ENCODE measurements at regions not wholly inside any gene's neighbourhood (a gene's known extent, or its start where the extent isn't known, plus 50 kb on each side); places are given as distances from the start of the nearest gene placed in this dataset.

DNA sequence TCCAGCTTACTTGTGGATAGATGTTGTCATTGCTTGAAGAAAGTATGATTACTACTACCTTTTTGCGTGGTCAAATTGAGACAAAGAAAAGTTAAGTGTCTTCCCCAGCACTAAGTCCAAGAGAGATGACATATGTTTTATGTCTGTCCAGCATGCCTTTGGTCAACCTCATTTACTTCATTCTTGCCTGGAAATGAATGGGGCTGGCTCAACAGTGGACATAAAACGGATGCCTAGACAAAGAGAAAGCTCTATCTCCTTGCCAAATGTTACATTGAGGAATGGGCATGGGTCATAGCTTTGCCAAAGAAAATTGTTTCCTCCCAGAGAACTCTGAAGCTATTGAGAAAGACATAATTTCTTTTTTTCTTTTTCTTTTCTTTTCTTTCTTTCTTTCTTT lies 82.4 kb upstream of the PLPPR4 start:
- no peaks in the 10 kb centered on the region for H3K4me1 ChIP-seq (ENCODE audit: control insufficient read depth, extremely low read depth, insufficient read depth, low read length)
- peak; percentile 36 to 72 for DNase-seq (ENCODE audit: low read depth in 2 of 2)
- H3K36me3 ChIP-seq (ENCODE audit: control insufficient read depth, insufficient read depth, low read length), result no peaks in the 10 kb centered on the region
- H3K27ac ChIP-seq (ENCODE audit: insufficient read depth, low read length), result no peak overlapping the region
- no peaks in the 10 kb centered on the region for H3K9me3 ChIP-seq (ENCODE audit: control insufficient read depth, insufficient read depth, low read depth, low read length)
- no peaks in the 10 kb centered on the region for H3K27me3 ChIP-seq (ENCODE audit: control insufficient read depth, insufficient read depth, low read length)
- H4K20me1 ChIP-seq (ENCODE audit: control insufficient read depth, extremely low read depth, insufficient read depth, low read length), result no peaks in the 10 kb centered on the region
- peak overlapping the region; percentile 20 for H2AFZ ChIP-seq (ENCODE audit: low read length)
- no peak overlapping the region for H3K9ac ChIP-seq (ENCODE audit: insufficient read depth, low read length)
- H3K4me2 ChIP-seq (ENCODE audit: extremely low read depth, insufficient read depth, low read length), result no peak overlapping the region
- TF ChIP-seq, protein P1, sequence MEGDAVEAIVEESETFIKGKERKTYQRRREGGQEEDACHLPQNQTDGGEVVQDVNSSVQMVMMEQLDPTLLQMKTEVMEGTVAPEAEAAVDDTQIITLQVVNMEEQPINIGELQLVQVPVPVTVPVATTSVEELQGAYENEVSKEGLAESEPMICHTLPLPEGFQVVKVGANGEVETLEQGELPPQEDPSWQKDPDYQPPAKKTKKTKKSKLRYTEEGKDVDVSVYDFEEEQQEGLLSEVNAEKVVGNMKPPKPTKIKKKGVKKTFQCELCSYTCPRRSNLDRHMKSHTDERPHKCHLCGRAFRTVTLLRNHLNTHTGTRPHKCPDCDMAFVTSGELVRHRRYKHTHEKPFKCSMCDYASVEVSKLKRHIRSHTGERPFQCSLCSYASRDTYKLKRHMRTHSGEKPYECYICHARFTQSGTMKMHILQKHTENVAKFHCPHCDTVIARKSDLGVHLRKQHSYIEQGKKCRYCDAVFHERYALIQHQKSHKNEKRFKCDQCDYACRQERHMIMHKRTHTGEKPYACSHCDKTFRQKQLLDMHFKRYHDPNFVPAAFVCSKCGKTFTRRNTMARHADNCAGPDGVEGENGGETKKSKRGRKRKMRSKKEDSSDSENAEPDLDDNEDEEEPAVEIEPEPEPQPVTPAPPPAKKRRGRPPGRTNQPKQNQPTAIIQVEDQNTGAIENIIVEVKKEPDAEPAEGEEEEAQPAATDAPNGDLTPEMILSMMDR (conservative IDR thresholded peaks at IDR 0.05 in 1 of 2, IDR thresholded peaks at IDR 0.05 in 1 of 2; ENCODE audit: low read depth in 1 of 2, low read length in 2 of 2), result no peak
- TF ChIP-seq EZH2 (IDR thresholded peaks at IDR 0.05; ENCODE audit: low read length, missing control alignments), result no peak
- H3K79me2 ChIP-seq (ENCODE audit: control insufficient read depth, insufficient read depth, low read length), result no peaks in the 10 kb centered on the region
- no peak overlapping the region for H3K4me3 ChIP-seq (replicated peaks in 1 of 4; ENCODE audit: control extremely low read depth in 1 of 4, insufficient read depth in 1 of 4, low read depth in 3 of 4, low read length in 4 of 4)

DNA sequence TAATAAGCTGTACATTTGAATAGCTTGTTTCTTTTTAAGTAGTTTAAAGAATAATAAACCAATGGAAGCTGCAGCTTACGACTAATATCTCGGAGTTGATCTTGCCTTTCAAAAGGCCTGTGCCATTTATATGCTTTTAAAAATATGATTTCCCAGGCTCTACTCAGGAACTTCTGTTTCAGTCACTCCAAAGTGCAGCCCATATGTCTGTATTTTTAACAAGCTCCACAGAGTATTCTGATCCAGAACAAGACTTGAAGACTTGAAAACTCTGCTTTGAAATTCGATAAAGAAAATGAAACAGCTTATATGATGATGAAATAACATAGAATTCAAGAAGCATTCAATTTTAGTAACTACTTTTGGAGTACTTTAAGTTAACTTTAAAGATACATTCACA lies 79.1 kb upstream of the PLPPR4 start:
- Histone ChIP-seq H2AFZ (ENCODE audit: low read length) (no peak overlapping the region), H3K4me2 (ENCODE audit: extremely low read depth, insufficient read depth, low read length) (no peak overlapping the region), H3K36me3 (ENCODE audit: control insufficient read depth, insufficient read depth, low read length) (no peaks in the 10 kb centered on the region), H3K27me3 (ENCODE audit: control insufficient read depth, insufficient read depth, low read length) (no peaks in the 10 kb centered on the region), H3K9me3 (ENCODE audit: control insufficient read depth, insufficient read depth, low read depth, low read length) (no peaks in the 10 kb centered on the region), H3K27ac (ENCODE audit: insufficient read depth, low read length) (no peak overlapping the region), H4K20me1 (ENCODE audit: control insufficient read depth, extremely low read depth, insufficient read depth, low read length) (no peaks in the 10 kb centered on the region), H3K79me2 (ENCODE audit: control insufficient read depth, insufficient read depth, low read length) (no peaks in the 10 kb centered on the region), H3K4me1 (ENCODE audit: control insufficient read depth, extremely low read depth, insufficient read depth, low read length) (no peaks in the 10 kb centered on the region), H3K9ac (ENCODE audit: insufficient read depth, low read length) (no peak overlapping the region), H3K4me3 (replicated peaks in 1 of 4; ENCODE audit: control extremely low read depth in 1 of 4, insufficient read depth in 1 of 4, low read depth in 3 of 4, low read length in 4 of 4) (no peak overlapping the region)
- no peak for DNase-seq (ENCODE audit: low read depth in 2 of 2)
- TF ChIP-seq, protein P1 (conservative IDR thresholded peaks at IDR 0.05 in 1 of 2, IDR thresholded peaks at IDR 0.05 in 1 of 2; ENCODE audit: low read depth in 1 of 2, low read length in 2 of 2), result no peak
- no peak for TF ChIP-seq EZH2 (IDR thresholded peaks at IDR 0.05; ENCODE audit: low read length, missing control alignments)

DNA sequence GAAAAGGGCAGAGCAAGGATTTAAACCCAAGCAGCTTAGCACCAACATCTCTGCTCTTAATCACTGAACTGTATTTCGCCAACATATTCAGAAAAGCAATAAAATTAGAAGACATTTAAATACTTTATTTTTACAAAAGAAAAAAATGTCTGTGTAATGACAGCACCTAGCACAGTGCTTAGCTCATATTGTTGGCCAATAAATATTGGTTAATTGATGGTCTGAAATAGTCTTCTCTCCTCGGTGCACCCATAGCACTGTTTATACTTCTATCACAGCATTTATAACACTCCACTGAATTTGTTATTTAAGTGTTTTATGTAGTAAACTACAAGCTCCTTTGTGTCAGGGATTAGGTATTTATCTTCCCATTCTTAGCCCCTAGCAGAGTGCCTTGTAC lies 70.9 kb upstream of the PLPPR4 start:
- H3K27ac ChIP-seq (ENCODE audit: insufficient read depth, low read length), result no peak overlapping the region
- TF ChIP-seq, protein P1 (conservative IDR thresholded peaks at IDR 0.05 in 1 of 2, IDR thresholded peaks at IDR 0.05 in 1 of 2; ENCODE audit: low read depth in 1 of 2, low read length in 2 of 2), result no peak
- TF ChIP-seq EZH2 (IDR thresholded peaks at IDR 0.05; ENCODE audit: low read length, missing control alignments), result no peak
- H3K27me3 ChIP-seq (ENCODE audit: control insufficient read depth, insufficient read depth, low read length), result no peaks in the 10 kb centered on the region
- no peak overlapping the region for H3K4me2 ChIP-seq (ENCODE audit: extremely low read depth, insufficient read depth, low read length)
- no peak overlapping the region for H3K9ac ChIP-seq (ENCODE audit: insufficient read depth, low read length)
- no peaks in the 10 kb centered on the region for H4K20me1 ChIP-seq (ENCODE audit: control insufficient read depth, extremely low read depth, insufficient read depth, low read length)
- H3K9me3 ChIP-seq (ENCODE audit: control insufficient read depth, insufficient read depth, low read depth, low read length), result no peaks in the 10 kb centered on the region
- H3K4me3 ChIP-seq (replicated peaks in 1 of 4; ENCODE audit: control extremely low read depth in 1 of 4, insufficient read depth in 1 of 4, low read depth in 3 of 4, low read length in 4 of 4), result no peak overlapping the region
- no peaks in the 10 kb centered on the region for H3K4me1 ChIP-seq (ENCODE audit: control insufficient read depth, extremely low read depth, insufficient read depth, low read length)
- DNase-seq (ENCODE audit: low read depth in 2 of 2), result no peak
- H3K79me2 ChIP-seq (ENCODE audit: control insufficient read depth, insufficient read depth, low read length), result no peaks in the 10 kb centered on the region
- no peak overlapping the region for H2AFZ ChIP-seq (ENCODE audit: low read length)
- no peaks in the 10 kb centered on the region for H3K36me3 ChIP-seq (ENCODE audit: control insufficient read depth, insufficient read depth, low read length)
